GM19238 (cell line): ENCODE measurements at regions not wholly inside any gene's neighbourhood (a gene's known extent, or its start where the extent isn't known, plus 50 kb on each side); places are given as distances from the start of the nearest gene placed in this dataset.
"Not testable (repeated sequence)": the region's sequence is repeated elsewhere in the genome, so short reads cannot be mapped to it uniquely, and the experiment has no call there.

Source experiments
- DNase-seq: peaks from one replicate; pipeline ENCODE4 v3.0.0; 2011; ENCODE audit warnings: low spot score; ENCODE audit not compliant: insufficient read length

GRCh38 chr2:220821683-220822082 is 750.4 kb downstream of the EPHA4 start:
- DNase-seq, result no peak

- not testable (repeated sequence) for DNase-seq
Measured at GRCh38 chr2:220823590-220823989, 748.5 kb downstream of the EPHA4 start.

GRCh38 chr2:220833446-220833845 is 738.7 kb downstream of the EPHA4 start:
- DNase-seq, result no peak

- DNase-seq, result no peak
Measured at GRCh38 chr2:220835583-220835982, 736.5 kb downstream of the EPHA4 start.

GRCh38 chr2:220837226-220837625 is 734.9 kb downstream of the EPHA4 start:
- DNase-seq, result no peak

GRCh38 chr2:220842901-220843665 is 729.0 kb downstream of the EPHA4 start:
- no peak for DNase-seq

- DNase-seq, result no peak
Measured at GRCh38 chr2:220845766-220846273, 726.3 kb downstream of the EPHA4 start.

GRCh38 chr2:220847006-220847405 is 725.1 kb downstream of the EPHA4 start:
- DNase-seq, result no peak

- DNase-seq, result no peak
Measured at GRCh38 chr2:220847589-220847988, 724.5 kb downstream of the EPHA4 start.

GRCh38 chr2:220849433-220849832 is 722.7 kb downstream of the EPHA4 start:
- no peak for DNase-seq

- no peak for DNase-seq
Measured at GRCh38 chr2:220850116-220850515, 722.0 kb downstream of the EPHA4 start.

- no peak for DNase-seq
Measured at GRCh38 chr2:220855296-220855695, 716.8 kb downstream of the EPHA4 start.

- no peak for DNase-seq
Measured at GRCh38 chr2:220856486-220856885, 715.6 kb downstream of the EPHA4 start.

GRCh38 chr2:220857368-220857767 is 714.7 kb downstream of the EPHA4 start:
- DNase-seq, result no peak

- no peak for DNase-seq
Measured at GRCh38 chr2:220858101-220858500, 714.0 kb downstream of the EPHA4 start.

- no peak for DNase-seq
Measured at GRCh38 chr2:220871909-220872308, 700.2 kb downstream of the EPHA4 start.

- no peak for DNase-seq
Measured at GRCh38 chr2:220876080-220876824, 695.9 kb downstream of the EPHA4 start.

- DNase-seq, result no peak
Measured at GRCh38 chr2:220877491-220877890, 694.6 kb downstream of the EPHA4 start.

- DNase-seq, result no peak
Measured at GRCh38 chr2:220877897-220878296, 694.2 kb downstream of the EPHA4 start.

- no peak for DNase-seq
Measured at GRCh38 chr2:220880623-220881596, 691.2 kb downstream of the EPHA4 start.

- DNase-seq, result no peak
Measured at GRCh38 chr2:220882507-220882906, 689.6 kb downstream of the EPHA4 start.
